K562 (cell line): ENCODE measurements at regions not wholly inside any gene's neighbourhood (a gene's known extent, or its start where the extent isn't known, plus 50 kb on each side); places are given as distances from the start of the nearest gene placed in this dataset.
A peak's percentile ranks its signal among the peaks of the same experiment; 100 is the strongest.

Experiments used
- ATAC-seq: fragments of 200-7000 bp; cut with Tn5 transposase; 3 replicates; pipeline ENCODE4 v1.9.1; 2020; ENCODE audit warnings: moderate library complexity
- BruUV-seq: library from RNA; stranded (reverse); fragments of 400-500 nt; replicated peaks from 2 replicates; lab custom pipeline; 2021; lab: Mats Ljungman, UMichigan
- CTCF ChIA-PET: fragments of 300-600 bp; formaldehyde crosslinking; extraction: SDS; loops from one replicate; lab custom pipeline; 2021; ENCODE audit warnings: low intra/inter-chr PET ratio; lab: Yijun Ruan, JAX
- POLR2A ChIA-PET: fragments of 300-600, 350-650 bp; sonication (Branson Sonifier 250); formaldehyde crosslinking; extraction: SDS; loops from one replicate; lab custom pipeline; 2021; ENCODE audit warnings: antibody characterized with exemption, inconsistent platforms; lab: Yijun Ruan, JAX
- DNase-seq, 4 experiments: peaks; one replicate each; pipeline versions ENCODE4 v3.0.0 to v3.0.0-alpha.2; 2011 to 2018; ENCODE audit warnings: low spot score in 3 of 4, mixed read lengths in 3 of 4; ENCODE audit errors: extremely low read depth in 1 of 4
- FAIRE-seq: peaks from 2 replicates; lab custom pipeline; 2011; peaks lifted over from hg19 to GRCh38; lab: Jason Lieb, UNC
- H2AFZ ChIP-seq: 2 replicates; pipeline ENCODE4 v1.6.0; 2011; ENCODE audit warnings: low read depth, low read length, control low read depth, inconsistent platforms
- H3K27ac ChIP-seq: fragments of 200-600 bp; 3 replicates; pipeline ENCODE4 v1.8.0; 2011; ENCODE audit warnings: low read depth, mild to moderate bottlenecking, control low read depth, inconsistent platforms, low read length, moderate library complexity, mixed read lengths; ENCODE audit errors: extremely low read depth
- H3K27me3 ChIP-seq, 2 experiments: fragments of 300-600 bp in 1 of 2; 2 replicates in 1 of 2; 3 replicates in 1 of 2; pipeline versions ENCODE4 v1.6.0 to v1.8.0; 2011; ENCODE audit warnings: inconsistent platforms in 2 of 2, low read length in 2 of 2, mild to moderate bottlenecking in 1 of 2, mixed read lengths in 1 of 2, moderate library complexity in 1 of 2; ENCODE audit not compliant: control insufficient read depth in 2 of 2, insufficient read depth in 2 of 2
- H3K36me3 ChIP-seq: fragments of 300-600 bp; 3 replicates; pipeline ENCODE4 v1.8.0; 2011; ENCODE audit warnings: mild to moderate bottlenecking, low read length, inconsistent platforms; ENCODE audit not compliant: control insufficient read depth, insufficient read depth
- H3K4me1 ChIP-seq, 2 experiments: fragments of 200-600 bp in 1 of 2; replicated peaks in 1 of 2; 2 replicates in 1 of 2; 3 replicates in 1 of 2; pipeline versions ENCODE4 v1.5.1 to v1.8.0; 2011; ENCODE audit warnings: inconsistent platforms in 2 of 2, low read length in 2 of 2, mild to moderate bottlenecking in 1 of 2, mixed read lengths in 1 of 2, moderate library complexity in 1 of 2; ENCODE audit not compliant: control insufficient read depth in 2 of 2, insufficient read depth in 2 of 2
- H3K4me2 ChIP-seq: 2 replicates; pipeline ENCODE4 v1.6.1; 2011; ENCODE audit warnings: low read length, control low read depth, inconsistent platforms, mixed read lengths; ENCODE audit not compliant: insufficient read depth
- H3K4me3 ChIP-seq: fragments of 200-600 bp; sonication (generic), shearing (Covaris generic); 2 replicates; pipeline ENCODE4 v1.5.1; 2016; ENCODE audit warnings: control low read depth, inconsistent platforms
- H3K79me2 ChIP-seq: fragments of 200-600 bp; 3 replicates; pipeline ENCODE4 v1.8.0; 2011; ENCODE audit warnings: low read length, inconsistent platforms; ENCODE audit not compliant: control insufficient read depth, insufficient read depth
- H3K9ac ChIP-seq, 2 experiments: 2 replicates each; pipeline versions ENCODE4 v1.6.0 to v1.6.1; 2011; ENCODE audit warnings: low read depth in 2 of 2, low read length in 2 of 2, control low read depth in 1 of 2, inconsistent platforms in 1 of 2, mild to moderate bottlenecking in 1 of 2, mixed read lengths in 1 of 2; ENCODE audit not compliant: insufficient read depth in 1 of 2
- H3K9me1 ChIP-seq: one replicate; pipeline ENCODE4 v1.6.0; 2011; ENCODE audit warnings: inconsistent platforms, mild to moderate bottlenecking, low read length, moderate library complexity; ENCODE audit not compliant: control insufficient read depth, insufficient read depth
- H3K9me3 ChIP-seq: replicated peaks from 2 replicates; pipeline ENCODE4 v1.5.1; 2011; ENCODE audit warnings: low read depth, low read length, inconsistent platforms; ENCODE audit not compliant: control insufficient read depth, insufficient read depth
- H4K20me1 ChIP-seq: replicated peaks from 2 replicates; pipeline ENCODE4 v1.6.1; 2011; ENCODE audit warnings: low read length, inconsistent platforms, mixed read lengths; ENCODE audit not compliant: control insufficient read depth, insufficient read depth
- BCL6 ChIP-seq: fragments of 250-450 bp; sonication (Bioruptor Pico); IDR thresholded peaks from 2 replicates; pipeline ENCODE4 v1.4.0; 2020
- CHCHD3 ChIP-seq: fragments of 250-450 bp; sonication (Bioruptor Pico); IDR thresholded peaks from 2 replicates; pipeline ENCODE4 v2.1.2; 2022; ENCODE audit warnings: mild to moderate bottlenecking
- DPF2 ChIP-seq: fragments of 450-650 bp; IDR thresholded peaks from 2 replicates; pipeline ENCODE4 v1.6.1; 2016
- GABPA ChIP-seq: fragments of 200-800 bp; sonication (Bioruptor generic); conservative IDR thresholded peaks from 2 replicates; pipeline ENCODE4 v1.6.1; 2016; ENCODE audit warnings: low read depth, missing genetic modification characterization, missing compliant biosample characterization
- IRF9 ChIP-seq: fragments of 450-650 bp; IDR thresholded peaks from 2 replicates; pipeline ENCODE4 v1.6.1; 2016; ENCODE audit warnings: missing biosample characterization, missing genetic modification characterization
- MAFK ChIP-seq: IDR thresholded peaks from 2 replicates; pipeline ENCODE4 v1.6.1; 2011; ENCODE audit warnings: low read length, improper control_type of control experiment
- MXI1 ChIP-seq: IDR thresholded peaks from 2 replicates; pipeline ENCODE4 v1.6.1; 2011; ENCODE audit warnings: low read depth, mild to moderate bottlenecking, improper control_type of control experiment, low read length
- PHF8 ChIP-seq: fragments of 200-600 bp; sonication (generic); IDR thresholded peaks from 2 replicates; pipeline ENCODE4 v1.6.1; 2012; ENCODE audit warnings: mixed run types, mild to moderate bottlenecking, inconsistent platforms, low read length, moderate library complexity, borderline replicate concordance
- PURB ChIP-seq: sonication (generic); formaldehyde crosslinking; IDR thresholded peaks from 2 replicates; pipeline ENCODE4 v1.9.0; 2021; ENCODE audit warnings: low read depth, mild to moderate bottlenecking, missing genetic modification reagents
- SMARCC2 ChIP-seq: fragments of 450-650 bp; IDR thresholded peaks from 2 replicates; pipeline ENCODE4 v1.6.1; 2017; ENCODE audit warnings: antibody characterized with exemption, moderate library complexity, mild to moderate bottlenecking, low read depth
- SP2 ChIP-seq: IDR thresholded peaks from 2 replicates; pipeline ENCODE4 v1.6.1; 2011; ENCODE audit warnings: mild to moderate bottlenecking, low read depth, low read length, moderate library complexity; ENCODE audit not compliant: poor library complexity, severe bottlenecking; ENCODE audit errors: extremely low read depth
- TBP ChIP-seq: optimal IDR thresholded peaks from 2 replicates; pipeline ENCODE3; 2011; ENCODE audit warnings: low read depth, low read length, improper control_type of control experiment
- WGBS: fragments of 100-300 bp; shearing (Covaris generic); methylation state at CpG from one replicate; pipeline ENCODE4 v1.1.6; 2016; ENCODE audit warnings: low coverage, mixed read lengths; ENCODE audit not compliant: insufficient coverage; ENCODE audit errors: missing lambda C conversion rate; 5-methylcytosine and 5-hydroxymethylcytosine counted together
- in situ Hi-C: fragments of 300-500 bp; cut with MboI; formaldehyde crosslinking; loops from 4 replicates; pipeline ENCODE4 v1.15.0; 2018; ENCODE audit warnings: inconsistent platforms, mixed read lengths
- intact Hi-C: fragments of 100-400 bp; cut with micrococcal nuclease; formaldehyde crosslinking; loops from 2 replicates; pipeline ENCODE4 v1.14.2; 2022
- TF ChIP-seq, protein P1 (sequence below): fragments of 250-450 bp; sonication (Bioruptor Pico); IDR thresholded peaks from 2 replicates; pipeline ENCODE4 v1.8.0; 2022; ENCODE audit warnings: moderate library complexity, mild to moderate bottlenecking, inconsistent platforms
- TF ChIP-seq, protein P2 (sequence below), 2 experiments: fragments of 150-350 bp in 1 of 2; IDR thresholded peaks; 2 replicates each; pipeline ENCODE4 v1.6.1; 2012 to 2016; ENCODE audit warnings: low read depth in 2 of 2, low read length in 2 of 2, mild to moderate bottlenecking in 1 of 2, moderate library complexity in 1 of 2

GRCh38 chr6:21985904-21986303 lies 310.9 kb downstream of the PRL start (continued):
- TF ChIP-seq, protein P1, sequence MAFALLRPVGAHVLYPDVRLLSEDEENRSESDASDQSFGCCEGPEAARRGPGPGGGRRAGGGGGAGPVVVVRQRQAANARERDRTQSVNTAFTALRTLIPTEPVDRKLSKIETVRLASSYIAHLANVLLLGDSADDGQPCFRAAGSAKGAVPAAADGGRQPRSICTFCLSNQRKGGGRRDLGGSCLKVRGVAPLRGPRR (CRISPR knock-in tag), result no peak
- no peak for TF ChIP-seq SMARCC2
- TF ChIP-seq PHF8, result no peak

GRCh38 chr6:21986703-21987102 lies 310.1 kb downstream of the PRL start:
- FAIRE-seq (no peak), ATAC-seq (peak; percentile 11; the same call in 2 of the 3 replicates), DNase-seq (no peak)
- H4K20me1 ChIP-seq, result no peaks in the 10 kb centered on the region
- peaks cover 10% of the 10 kb centered on the region for H3K9me3 ChIP-seq
- H3K27ac ChIP-seq, result peak overlapping the region; percentile 63
- no peak overlapping the region for H3K9ac ChIP-seq
- H3K4me3 ChIP-seq, result no peak overlapping the region
- H3K9me1 ChIP-seq, result no peaks in the 10 kb centered on the region
- no peak for TF ChIP-seq GABPA
- TF ChIP-seq PURB (CRISPR knock-in tag), result no peak
- no peak for TF ChIP-seq MAFK
- no peak for TF ChIP-seq DPF2
- no peak for TF ChIP-seq BCL6 (CRISPR knock-in tag)
- no peak for TF ChIP-seq IRF9 (tag)
- TF ChIP-seq, protein P2, sequence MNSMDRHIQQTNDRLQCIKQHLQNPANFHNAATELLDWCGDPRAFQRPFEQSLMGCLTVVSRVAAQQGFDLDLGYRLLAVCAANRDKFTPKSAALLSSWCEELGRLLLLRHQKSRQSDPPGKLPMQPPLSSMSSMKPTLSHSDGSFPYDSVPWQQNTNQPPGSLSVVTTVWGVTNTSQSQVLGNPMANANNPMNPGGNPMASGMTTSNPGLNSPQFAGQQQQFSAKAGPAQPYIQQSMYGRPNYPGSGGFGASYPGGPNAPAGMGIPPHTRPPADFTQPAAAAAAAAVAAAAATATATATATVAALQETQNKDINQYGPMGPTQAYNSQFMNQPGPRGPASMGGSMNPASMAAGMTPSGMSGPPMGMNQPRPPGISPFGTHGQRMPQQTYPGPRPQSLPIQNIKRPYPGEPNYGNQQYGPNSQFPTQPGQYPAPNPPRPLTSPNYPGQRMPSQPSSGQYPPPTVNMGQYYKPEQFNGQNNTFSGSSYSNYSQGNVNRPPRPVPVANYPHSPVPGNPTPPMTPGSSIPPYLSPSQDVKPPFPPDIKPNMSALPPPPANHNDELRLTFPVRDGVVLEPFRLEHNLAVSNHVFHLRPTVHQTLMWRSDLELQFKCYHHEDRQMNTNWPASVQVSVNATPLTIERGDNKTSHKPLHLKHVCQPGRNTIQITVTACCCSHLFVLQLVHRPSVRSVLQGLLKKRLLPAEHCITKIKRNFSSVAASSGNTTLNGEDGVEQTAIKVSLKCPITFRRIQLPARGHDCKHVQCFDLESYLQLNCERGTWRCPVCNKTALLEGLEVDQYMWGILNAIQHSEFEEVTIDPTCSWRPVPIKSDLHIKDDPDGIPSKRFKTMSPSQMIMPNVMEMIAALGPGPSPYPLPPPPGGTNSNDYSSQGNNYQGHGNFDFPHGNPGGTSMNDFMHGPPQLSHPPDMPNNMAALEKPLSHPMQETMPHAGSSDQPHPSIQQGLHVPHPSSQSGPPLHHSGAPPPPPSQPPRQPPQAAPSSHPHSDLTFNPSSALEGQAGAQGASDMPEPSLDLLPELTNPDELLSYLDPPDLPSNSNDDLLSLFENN (IDR thresholded peaks at IDR 0.05; ENCODE audit: low read depth in 2 of 2, low read length in 2 of 2), result no peak
- no peak for TF ChIP-seq MXI1
- no peak for TF ChIP-seq TBP
- TF ChIP-seq CHCHD3 (CRISPR knock-in tag), result no peak
- no peak for TF ChIP-seq SP2
- H3K4me1 ChIP-seq, result peaks cover 0 to 20% of the 10 kb centered on the region in 2 experiments; a peak in 4 of 5 replicates
- H3K4me2 ChIP-seq, result no peak overlapping the region
- peak overlapping the region; percentile 96 for H2AFZ ChIP-seq
- H3K79me2 ChIP-seq, result no peaks in the 10 kb centered on the region
- BruUV-seq, result no TSS peak
- WGBS, result 73% methylated on average over 6 of the region's 6 CpGs
- no peaks in the 10 kb centered on the region for H3K27me3 ChIP-seq
- no peaks in the 10 kb centered on the region for H3K36me3 ChIP-seq
- intact Hi-C loops (loop anchor here (5.0 kb wide), 1 partner anchor 41 kb away; no protein-coding TSS in a partner anchor), in situ Hi-C loops (no loop called here)
- ChIA-PET CTCF (no interaction called here), POLR2A (interaction anchor here (1.6 kb wide), 1 partner anchor 9 kb away, joined by 4 read pairs; no protein-coding TSS in a partner anchor)
